Ishikawa (cell line): ENCODE measurements at regions not wholly inside any gene's neighbourhood (a gene's known extent, or its start where the extent isn't known, plus 50 kb on each side); places are given as distances from the start of the nearest gene placed in this dataset.

Experiments used
- CEBPB ChIP-seq: IDR thresholded peaks from 2 replicates; pipeline ENCODE4 v1.6.1; 2012
- CREB1 ChIP-seq: IDR thresholded peaks from 2 replicates; pipeline ENCODE4 v1.6.1; 2012; ENCODE audit warnings: low read depth
- EGR1 ChIP-seq: IDR thresholded peaks from 2 replicates; pipeline ENCODE4 v1.6.1; 2012
- EP300 ChIP-seq: IDR thresholded peaks from 2 replicates; pipeline ENCODE4 v1.6.1; 2012; ENCODE audit warnings: borderline replicate concordance
- FOXM1 ChIP-seq: IDR thresholded peaks from 2 replicates; pipeline ENCODE4 v1.6.1; 2012; ENCODE audit warnings: low read depth, borderline replicate concordance
- MAX ChIP-seq: IDR thresholded peaks from 2 replicates; pipeline ENCODE4 v1.6.1; 2012
- NFIC ChIP-seq: IDR thresholded peaks from 2 replicates; pipeline ENCODE4 v1.6.1; 2012
- RAD21 ChIP-seq: IDR thresholded peaks from 2 replicates; pipeline ENCODE4 v1.6.1; 2012; ENCODE audit warnings: low read depth
- REST ChIP-seq: IDR thresholded peaks from 2 replicates; pipeline ENCODE4 v1.6.1; 2012; ENCODE audit warnings: low read depth, mild to moderate bottlenecking
- TAF1 ChIP-seq: IDR thresholded peaks from 2 replicates; pipeline ENCODE4 v1.6.1; 2012; ENCODE audit warnings: low read depth, mild to moderate bottlenecking
- TCF12 ChIP-seq: IDR thresholded peaks from 2 replicates; pipeline ENCODE4 v1.6.1; 2012; ENCODE audit warnings: low read depth
- TEAD4 ChIP-seq: IDR thresholded peaks from 2 replicates; pipeline ENCODE4 v1.6.1; 2012
- YY1 ChIP-seq: IDR thresholded peaks from 2 replicates; pipeline ENCODE4 v1.6.1; 2012; ENCODE audit warnings: low read depth
- ZBTB7A ChIP-seq: IDR thresholded peaks from 2 replicates; pipeline ENCODE4 v1.6.1; 2012; ENCODE audit warnings: low read depth
- TF ChIP-seq, protein P1 (sequence below): IDR thresholded peaks from 2 replicates; pipeline ENCODE4 v1.6.1; 2012

DNA sequence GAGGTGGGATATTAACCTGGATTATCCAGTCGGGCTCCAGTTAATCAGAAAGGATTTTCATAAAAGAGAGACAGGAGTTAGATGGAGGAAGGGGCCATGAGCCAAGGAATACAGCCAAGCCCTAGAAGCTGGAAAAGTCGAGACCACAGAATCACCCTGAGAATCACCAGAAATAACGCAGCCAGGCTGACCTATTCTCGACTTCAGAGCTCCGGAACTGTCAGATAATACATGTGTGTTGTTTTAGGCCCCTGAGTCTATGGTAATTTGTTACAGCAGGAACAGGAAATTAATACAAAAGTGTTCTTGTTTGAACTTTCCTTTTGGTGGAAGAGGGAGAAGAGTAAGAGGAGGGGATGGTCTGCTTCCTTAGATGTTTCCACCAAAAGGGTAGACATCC, 208.1 kb downstream of the JCAD start:
- TF ChIP-seq NFIC (no peak), EGR1 (no peak), ZBTB7A (no peak), REST (no peak), FOXM1 (no peak), TCF12 (no peak), TEAD4 (no peak), CREB1 (no peak), MAX (no peak), EP300 (no peak), RAD21 (no peak), TAF1 (no peak), CEBPB (no peak), YY1 (no peak)
- TF ChIP-seq, protein P1, sequence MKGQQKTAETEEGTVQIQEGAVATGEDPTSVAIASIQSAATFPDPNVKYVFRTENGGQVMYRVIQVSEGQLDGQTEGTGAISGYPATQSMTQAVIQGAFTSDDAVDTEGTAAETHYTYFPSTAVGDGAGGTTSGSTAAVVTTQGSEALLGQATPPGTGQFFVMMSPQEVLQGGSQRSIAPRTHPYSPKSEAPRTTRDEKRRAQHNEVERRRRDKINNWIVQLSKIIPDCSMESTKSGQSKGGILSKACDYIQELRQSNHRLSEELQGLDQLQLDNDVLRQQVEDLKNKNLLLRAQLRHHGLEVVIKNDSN, result no peak

DNA sequence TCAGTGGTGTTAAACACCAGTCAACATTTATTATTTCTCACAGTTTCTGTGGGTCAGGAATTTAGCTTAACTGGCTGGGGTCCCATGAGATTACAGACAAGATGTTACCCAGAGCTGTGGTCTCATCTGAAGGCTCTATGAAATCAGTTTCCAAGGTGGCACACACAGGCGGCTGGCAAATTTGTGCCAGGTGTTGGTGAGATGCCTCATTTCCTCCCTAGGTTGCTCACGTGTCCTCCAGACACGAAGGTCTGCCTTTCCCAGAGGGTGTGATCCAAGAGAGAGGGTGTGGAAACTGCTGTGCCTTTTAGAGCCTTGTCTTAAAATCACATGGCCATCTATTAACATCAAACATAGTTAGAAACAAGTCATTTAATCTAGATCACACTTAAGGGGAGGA, 209.0 kb downstream of the JCAD start:
- TF ChIP-seq MAX, result no peak
- TF ChIP-seq TCF12, result no peak
- no peak for TF ChIP-seq TEAD4
- no peak for TF ChIP-seq CREB1
- TF ChIP-seq, protein P1, result no peak
- TF ChIP-seq RAD21, result no peak
- TF ChIP-seq EP300, result no peak
- TF ChIP-seq FOXM1, result no peak
- TF ChIP-seq TAF1, result no peak
- TF ChIP-seq NFIC, result no peak
- no peak for TF ChIP-seq ZBTB7A

GRCh38 chr10:29849886-29850285, 209.5 kb downstream of the JCAD start:
- TF ChIP-seq RAD21, result no peak
- TF ChIP-seq CREB1, result no peak
- TF ChIP-seq FOXM1, result no peak
- TF ChIP-seq TAF1, result no peak
- TF ChIP-seq TEAD4, result no peak
- no peak for TF ChIP-seq TCF12
- no peak for TF ChIP-seq CEBPB
- TF ChIP-seq MAX, result no peak
- TF ChIP-seq REST, result no peak
- TF ChIP-seq NFIC, result no peak
- no peak for TF ChIP-seq EP300
- TF ChIP-seq, protein P1, result no peak
- no peak for TF ChIP-seq YY1
- no peak for TF ChIP-seq EGR1
- TF ChIP-seq ZBTB7A, result no peak

DNA sequence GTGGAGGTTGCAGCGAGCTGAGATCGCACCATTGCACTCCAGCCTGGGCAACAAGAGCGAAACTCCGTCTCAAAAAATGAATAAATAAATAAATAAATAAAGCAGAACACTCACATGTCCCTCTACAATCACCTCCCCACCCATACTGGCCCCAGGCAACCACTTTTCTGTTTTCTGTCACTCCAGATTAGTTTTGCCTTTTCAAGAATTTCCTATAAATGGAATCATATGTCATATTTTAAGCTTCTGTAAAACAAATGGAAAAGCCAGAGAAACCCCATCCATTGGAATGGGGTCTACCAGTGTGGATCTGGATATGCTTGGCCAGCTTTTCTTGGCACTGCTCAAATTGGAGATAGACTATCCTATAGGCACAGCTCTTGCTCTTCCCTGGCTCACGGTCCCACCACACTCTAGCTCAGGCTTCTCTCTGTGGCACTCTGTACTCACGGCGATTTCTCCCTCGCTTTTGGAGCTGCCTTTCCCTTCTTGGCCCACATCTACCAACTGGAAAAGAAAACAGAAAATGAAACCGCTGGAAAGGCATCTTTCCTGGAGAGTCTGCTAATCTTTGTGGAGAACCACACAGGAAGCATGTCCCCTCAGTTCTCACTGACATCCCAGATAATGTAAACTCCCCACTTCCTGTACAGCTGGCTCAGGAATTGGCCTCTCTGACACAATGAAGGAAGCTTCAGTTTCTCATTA, 210.1 kb downstream of the JCAD start:
- TF ChIP-seq TEAD4 (no peak), CREB1 (no peak), FOXM1 (no peak), TAF1 (no peak), NFIC (no peak), YY1 (no peak), TCF12 (no peak)
- TF ChIP-seq, protein P1, result no peak
